ENCODE measurements at regions not wholly inside any gene's neighbourhood (a gene's known extent, or its start where the extent isn't known, plus 50 kb on each side); places are given as distances from the start of the nearest gene placed in this dataset.

- no peak for TF ChIP-seq POLR2A (IDR thresholded peaks at IDR 0.05)
- no peak for TF ChIP-seq CTCF (IDR thresholded peaks at IDR 0.05)
- no peak for TF ChIP-seq POLR2AphosphoS5 (IDR thresholded peaks at IDR 0.05; ENCODE audit: insufficient read depth in 1 of 2, low read depth in 1 of 2)
These were observed 157.6 kb upstream of the GSE1 start for GRCh38 chr16:85455534-85455933.

Data from vagina (tissue), 2 donors.